ENCODE measurements at regions not wholly inside any gene's neighbourhood (a gene's known extent, or its start where the extent isn't known, plus 50 kb on each side); places are given as distances from the start of the nearest gene placed in this dataset.

GRCh38 chr14:99043267-99043615, 228.8 kb downstream of the BCL11B start:
- Mint-ChIP-seq H3K27ac (ENCODE audit: unreplicated experiment) (no peak overlapping the region), H3K4me1 (ENCODE audit: unreplicated experiment) (no peaks in the 10 kb centered on the region), H3K27me3 (ENCODE audit: unreplicated experiment) (peaks cover 5% of the 10 kb centered on the region), H3K36me3 (ENCODE audit: low read depth, unreplicated experiment) (no peaks in the 10 kb centered on the region), H3K4me3 (ENCODE audit: unreplicated experiment) (no peak overlapping the region), H3K9me3 (ENCODE audit: unreplicated experiment) (no peaks in the 10 kb centered on the region)
- no peak for DNase-seq (ENCODE audit: low spot score)
- no peak for TF ChIP-seq CTCF (IDR thresholded peaks at IDR 0.05; ENCODE audit: unreplicated experiment)

- no peak for DNase-seq (ENCODE audit: low spot score)
- TF ChIP-seq CTCF (IDR thresholded peaks at IDR 0.05; ENCODE audit: unreplicated experiment) = no peak
- H3K27me3 Mint-ChIP-seq (ENCODE audit: unreplicated experiment) = peaks cover 5% of the 10 kb centered on the region
Observed at GRCh38 chr14:99043756-99044155, 228.2 kb downstream of the BCL11B start.

GRCh38 chr14:99047441-99048031, 224.5 kb downstream of the BCL11B start:
- H3K9me3 Mint-ChIP-seq (ENCODE audit: unreplicated experiment) = no peaks in the 10 kb centered on the region
- no peak for DNase-seq (ENCODE audit: low spot score)
- H3K27ac Mint-ChIP-seq (ENCODE audit: unreplicated experiment) = no peak overlapping the region
- no peaks in the 10 kb centered on the region for H3K4me1 Mint-ChIP-seq (ENCODE audit: unreplicated experiment)
- no peak for TF ChIP-seq CTCF (IDR thresholded peaks at IDR 0.05; ENCODE audit: unreplicated experiment)
- no peaks in the 10 kb centered on the region for H3K27me3 Mint-ChIP-seq (ENCODE audit: unreplicated experiment)
- H3K36me3 Mint-ChIP-seq (ENCODE audit: low read depth, unreplicated experiment) = no peaks in the 10 kb centered on the region
- no peak overlapping the region for H3K4me3 Mint-ChIP-seq (ENCODE audit: unreplicated experiment)

More at GRCh38 chr14:99043756-99044155, 228.2 kb downstream of the BCL11B start:
- H3K36me3 Mint-ChIP-seq (ENCODE audit: low read depth, unreplicated experiment) = no peaks in the 10 kb centered on the region
- H3K4me3 Mint-ChIP-seq (ENCODE audit: unreplicated experiment) = no peak overlapping the region
- no peaks in the 10 kb centered on the region for H3K9me3 Mint-ChIP-seq (ENCODE audit: unreplicated experiment)
- no peaks in the 10 kb centered on the region for H3K4me1 Mint-ChIP-seq (ENCODE audit: unreplicated experiment)
- no peak overlapping the region for H3K27ac Mint-ChIP-seq (ENCODE audit: unreplicated experiment)

GRCh38 chr14:99050309-99050708, 221.7 kb downstream of the BCL11B start:
- no peak for TF ChIP-seq CTCF (IDR thresholded peaks at IDR 0.05; ENCODE audit: unreplicated experiment)
- no peak overlapping the region for H3K27ac Mint-ChIP-seq (ENCODE audit: unreplicated experiment)
- H3K9me3 Mint-ChIP-seq (ENCODE audit: unreplicated experiment) = no peaks in the 10 kb centered on the region
- H3K4me1 Mint-ChIP-seq (ENCODE audit: unreplicated experiment) = no peaks in the 10 kb centered on the region
- DNase-seq (ENCODE audit: low spot score) = no peak
- no peaks in the 10 kb centered on the region for H3K27me3 Mint-ChIP-seq (ENCODE audit: unreplicated experiment)
- H3K4me3 Mint-ChIP-seq (ENCODE audit: unreplicated experiment) = no peak overlapping the region
- no peaks in the 10 kb centered on the region for H3K36me3 Mint-ChIP-seq (ENCODE audit: low read depth, unreplicated experiment)

GRCh38 chr14:99052467-99052866, 219.5 kb downstream of the BCL11B start:
- no peaks in the 10 kb centered on the region for H3K4me1 Mint-ChIP-seq (ENCODE audit: unreplicated experiment)
- no peak for DNase-seq (ENCODE audit: low spot score)
- no peaks in the 10 kb centered on the region for H3K9me3 Mint-ChIP-seq (ENCODE audit: unreplicated experiment)
- peaks cover 3% of the 10 kb centered on the region for H3K27me3 Mint-ChIP-seq (ENCODE audit: unreplicated experiment)
- no peak overlapping the region for H3K4me3 Mint-ChIP-seq (ENCODE audit: unreplicated experiment)
- TF ChIP-seq CTCF (IDR thresholded peaks at IDR 0.05; ENCODE audit: unreplicated experiment) = no peak
- no peaks in the 10 kb centered on the region for H3K36me3 Mint-ChIP-seq (ENCODE audit: low read depth, unreplicated experiment)
- H3K27ac Mint-ChIP-seq (ENCODE audit: unreplicated experiment) = no peak overlapping the region
